A204.1 (cell line): ENCODE measurements at regions not wholly inside any gene's neighbourhood (a gene's known extent, or its start where the extent isn't known, plus 50 kb on each side); places are given as distances from the start of the nearest gene placed in this dataset.

Experiments
- FAIRE-seq: peaks from 2 replicates; lab custom pipeline; 2012; peaks lifted over from hg19 to GRCh38; lab: Jason Lieb, UNC

DNA sequence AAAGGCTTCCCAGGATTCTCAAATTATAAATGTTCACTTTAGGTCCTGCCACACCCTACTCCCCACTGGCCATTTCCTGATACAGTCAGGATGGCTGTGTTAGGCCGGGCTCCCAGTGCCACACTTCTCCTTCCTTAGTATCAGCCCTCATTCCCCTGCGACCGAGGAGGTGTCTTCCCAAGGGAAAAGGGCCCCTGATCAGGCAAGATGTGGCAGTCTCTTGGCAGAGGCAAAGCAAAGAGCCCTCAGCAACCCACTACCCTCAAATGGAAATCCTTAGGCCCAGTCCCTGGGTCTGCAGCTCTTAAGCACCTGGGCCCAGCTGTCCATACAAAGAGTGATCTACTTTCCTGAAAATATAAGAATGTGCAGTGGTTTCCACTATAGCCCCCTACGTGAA, 96.5 kb upstream of the VASH1 start:
- FAIRE-seq: no peak

DNA sequence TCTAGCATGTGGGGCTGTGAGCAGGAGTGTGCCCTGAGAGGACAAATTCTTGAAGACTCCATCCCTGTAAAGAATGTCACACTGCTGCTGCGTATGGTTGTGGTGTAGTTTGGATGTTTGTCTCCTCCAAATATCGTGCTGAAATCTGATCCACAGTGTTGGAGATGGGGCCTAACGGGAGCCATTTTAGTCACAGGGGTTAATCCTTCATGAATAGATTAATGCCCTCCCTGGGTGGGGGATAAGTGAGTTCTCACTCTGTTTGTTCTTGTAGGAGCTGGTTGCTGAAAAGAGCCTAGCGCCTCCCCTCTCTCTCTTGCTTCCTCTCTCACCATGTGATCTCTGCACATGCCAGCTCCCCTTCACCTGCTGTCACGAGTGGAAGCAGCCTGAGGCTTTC, 94.5 kb upstream of the VASH1 start:
- no peak for FAIRE-seq

- no peak for FAIRE-seq
Observed at GRCh38 chr14:76669770-76670169, 91.5 kb upstream of the VASH1 start.

GRCh38 chr14:76672123-76672522, 89.1 kb upstream of the VASH1 start:
- no peak for FAIRE-seq

GRCh38 chr14:76673261-76673660, 88.0 kb upstream of the VASH1 start:
- FAIRE-seq: no peak

GRCh38 chr14:76675046-76675445, 86.2 kb upstream of the VASH1 start:
- FAIRE-seq: no peak

GRCh38 chr14:76676539-76676938, 84.7 kb upstream of the VASH1 start:
- FAIRE-seq: no peak

DNA sequence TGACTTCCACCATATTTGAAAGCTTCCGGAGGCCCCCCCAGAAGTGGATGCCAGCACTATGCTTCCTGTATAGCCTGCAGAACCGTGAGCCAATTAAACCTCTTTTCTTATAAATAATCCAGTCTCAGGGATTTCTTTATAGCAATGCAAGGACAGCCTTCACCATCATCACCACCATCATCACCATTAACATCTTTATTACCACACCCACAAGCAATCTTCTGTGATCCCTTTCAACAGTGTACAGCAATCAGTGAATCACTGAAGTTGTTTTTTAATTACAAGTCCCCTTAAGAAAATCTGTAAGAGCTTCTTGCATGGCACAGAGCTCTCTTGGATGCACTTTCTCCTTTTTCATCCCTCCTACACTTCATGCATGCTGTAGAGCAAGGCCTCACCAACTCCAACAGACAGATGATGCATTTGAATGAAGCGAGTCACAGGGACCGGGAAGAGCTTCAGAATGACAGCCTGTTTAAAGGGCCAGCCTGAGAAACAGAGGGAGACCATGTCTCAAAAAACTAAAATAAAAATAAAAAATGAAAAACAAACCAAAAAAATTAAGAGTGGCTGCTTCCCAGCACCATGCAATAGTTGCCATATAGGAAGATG, 83.6 kb upstream of the VASH1 start:
- FAIRE-seq: no peak

DNA sequence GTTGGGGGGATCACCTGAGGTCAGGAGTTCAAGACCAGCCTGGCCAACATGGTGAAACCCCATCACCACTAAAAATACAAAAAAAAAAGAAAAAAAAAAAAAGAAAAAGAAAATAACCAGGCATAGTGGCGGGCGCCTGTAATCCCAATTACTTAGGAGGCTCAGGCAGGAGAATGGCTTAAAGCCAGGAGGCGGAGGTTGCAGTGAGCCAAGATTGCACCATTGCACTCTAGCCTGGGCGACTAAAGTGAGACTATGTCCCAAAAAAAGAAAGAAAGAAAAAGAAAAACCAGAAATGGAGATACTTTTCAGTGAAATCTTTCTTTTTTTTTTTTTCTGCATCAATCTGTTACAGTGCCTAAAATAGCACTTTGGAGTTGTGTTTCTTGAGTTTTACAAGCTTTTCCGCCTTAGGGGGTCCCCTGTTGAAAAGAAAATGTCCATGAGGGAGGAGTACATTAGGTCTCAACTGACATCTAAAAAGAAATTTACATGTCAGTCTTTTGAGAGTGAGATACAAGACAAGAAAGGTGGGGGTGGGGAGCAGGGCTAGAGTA, 82.9 kb upstream of the VASH1 start:
- no peak for FAIRE-seq

GRCh38 chr14:76682367-76682766, 78.9 kb upstream of the VASH1 start:
- no peak for FAIRE-seq

- FAIRE-seq: no peak
Observed at GRCh38 chr14:76686646-76687045, 74.6 kb upstream of the VASH1 start.

- no peak for FAIRE-seq
Observed at GRCh38 chr14:76687611-76688382, 73.5 kb upstream of the VASH1 start.

GRCh38 chr14:76688383-76688671, 72.9 kb upstream of the VASH1 start:
- FAIRE-seq: no peak

DNA sequence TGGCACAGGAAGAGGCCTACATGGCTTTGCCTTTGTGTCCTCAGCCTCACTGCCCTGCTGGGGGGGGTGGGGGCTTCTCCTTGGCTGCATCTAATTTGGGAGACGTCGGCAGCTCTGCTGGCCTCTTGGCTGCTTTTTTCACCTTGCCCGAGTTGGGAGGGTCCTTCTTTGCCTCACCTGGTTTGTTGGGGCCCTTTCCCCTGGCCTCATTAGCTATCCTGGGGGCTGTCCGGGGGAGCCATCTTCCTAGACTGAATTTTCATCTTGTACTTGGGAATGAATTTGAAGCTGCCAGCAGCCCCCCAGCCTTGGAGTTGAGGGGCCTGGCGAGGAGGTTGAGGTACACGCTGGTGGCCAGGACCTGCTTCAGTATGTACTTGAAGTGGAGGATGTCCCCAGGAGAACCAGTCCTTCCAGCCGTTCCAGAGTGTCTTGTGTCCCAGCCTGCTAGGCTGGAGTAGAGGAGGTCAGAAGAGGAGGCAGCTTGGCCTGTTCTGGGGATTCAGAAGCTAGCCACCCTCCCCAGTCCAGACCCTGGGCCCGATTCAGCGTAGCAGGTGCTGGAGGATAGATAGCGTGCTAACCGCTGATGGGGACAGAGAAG, 70.7 kb upstream of the VASH1 start:
- no peak for FAIRE-seq

DNA sequence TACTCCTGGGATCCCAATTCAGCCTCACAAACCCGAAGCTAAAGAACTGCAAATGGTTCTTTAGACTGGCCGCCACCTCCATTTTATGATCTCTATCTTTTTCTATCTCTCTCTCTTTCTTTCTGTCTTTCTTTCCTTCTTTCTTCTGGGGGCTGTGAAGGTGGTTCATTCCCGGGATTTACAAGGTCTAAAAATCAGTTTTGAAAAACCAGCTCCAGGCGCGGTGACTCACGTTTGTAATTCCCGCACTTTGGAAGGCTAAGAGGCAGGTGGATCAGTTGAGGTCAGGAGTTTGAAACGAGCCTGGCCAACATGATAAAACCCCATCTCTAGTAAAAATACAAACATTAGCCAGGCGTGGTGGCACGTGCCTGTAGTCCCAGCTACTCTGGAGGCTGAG, 67.2 kb upstream of the VASH1 start:
- no peak for FAIRE-seq

DNA sequence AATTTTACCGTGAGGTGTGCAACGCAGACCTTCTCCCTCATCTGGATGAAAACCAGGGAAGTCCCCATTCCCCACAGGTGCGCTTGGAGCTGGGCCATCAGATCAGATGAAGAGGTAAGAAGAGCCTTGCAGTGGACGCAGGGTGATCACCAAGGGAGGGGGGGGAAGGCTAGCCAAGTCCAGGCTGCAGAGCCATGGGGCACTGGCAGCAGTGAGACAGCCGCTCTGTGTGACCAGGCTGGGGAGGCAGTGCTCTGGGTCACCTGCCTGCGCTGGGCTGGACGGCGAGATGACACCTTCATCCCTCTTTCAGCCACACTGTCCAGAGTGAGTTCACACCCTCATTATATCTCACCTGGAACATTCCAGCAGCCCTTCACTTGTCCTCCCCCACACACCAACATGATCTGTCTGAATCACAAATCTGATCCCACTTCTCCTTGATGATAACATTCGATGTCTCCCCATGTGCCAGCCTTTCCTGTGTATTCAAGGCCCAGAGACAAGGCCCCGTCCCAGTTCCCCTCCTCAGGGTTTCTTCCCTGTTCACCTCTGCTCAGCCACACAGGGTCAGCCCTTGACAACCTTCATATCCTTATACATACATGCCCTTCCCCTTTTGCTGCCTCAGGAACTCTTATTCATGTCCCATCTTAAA, 65.9 kb upstream of the VASH1 start:
- FAIRE-seq: no peak

DNA sequence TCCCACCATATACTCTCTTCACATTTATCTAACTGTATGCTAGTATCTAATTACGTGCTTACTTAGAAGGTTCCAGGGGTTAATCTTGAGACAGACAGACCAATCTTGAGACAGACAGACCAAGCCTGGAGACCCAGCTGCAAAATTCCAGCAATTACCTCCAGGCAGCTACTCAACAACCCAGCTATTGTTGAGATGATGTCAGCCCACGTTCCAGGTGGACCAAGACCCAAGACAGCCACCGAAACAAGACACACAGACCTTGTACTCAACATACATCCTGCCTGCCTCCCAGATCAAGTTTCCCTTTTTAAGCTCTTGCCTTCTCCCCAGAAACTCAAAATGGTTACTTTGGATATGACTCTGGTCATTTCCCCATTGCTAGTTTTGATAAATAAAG, 64.9 kb upstream of the VASH1 start:
- no peak for FAIRE-seq

GRCh38 chr14:76696791-76697190, 64.5 kb upstream of the VASH1 start:
- no peak for FAIRE-seq

GRCh38 chr14:76697246-76697905, 63.9 kb upstream of the VASH1 start:
- no peak for FAIRE-seq

GRCh38 chr14:76698191-76698590, 63.1 kb upstream of the VASH1 start:
- no peak for FAIRE-seq

GRCh38 chr14:76698631-76699030, 62.6 kb upstream of the VASH1 start:
- no peak for FAIRE-seq

GRCh38 chr14:76699209-76699938, 61.9 kb upstream of the VASH1 start:
- no peak for FAIRE-seq
